ENCODE measurements at regions not wholly inside any gene's neighbourhood (a gene's known extent, or its start where the extent isn't known, plus 50 kb on each side); places are given as distances from the start of the nearest gene placed in this dataset.

DNA sequence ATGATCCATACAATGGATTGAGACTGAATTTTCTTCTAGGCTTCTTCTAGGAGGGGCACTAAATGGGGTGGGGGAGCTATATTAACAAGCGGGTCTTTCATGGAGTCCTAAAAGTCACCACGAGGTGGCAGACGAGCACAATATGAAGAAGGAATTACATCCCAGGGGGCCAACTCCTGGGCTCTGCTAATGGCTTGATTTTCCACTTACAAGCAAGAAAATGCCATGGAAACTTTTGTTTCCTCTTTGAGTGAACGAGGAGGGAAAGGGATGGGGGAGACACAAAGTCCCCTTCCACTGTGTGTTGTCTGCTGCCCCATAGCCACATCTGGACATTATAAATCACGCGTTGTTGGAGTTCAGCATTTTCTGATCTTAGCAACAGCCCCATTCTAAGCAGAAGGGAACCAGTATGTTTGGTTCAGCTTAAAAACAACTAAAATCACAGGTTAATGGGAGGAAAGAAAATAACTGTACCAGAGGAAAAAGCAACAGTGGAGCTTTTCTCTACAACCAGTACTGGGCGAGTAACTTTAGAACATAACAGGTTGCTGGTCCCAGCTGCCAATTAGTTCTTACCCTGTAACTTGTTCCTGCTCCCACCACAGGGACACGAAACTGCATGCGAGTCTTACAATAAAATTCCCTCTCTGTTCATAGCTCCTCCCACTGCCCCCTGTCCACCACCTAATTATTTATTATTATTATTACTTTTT lies 285.0 kb upstream of the PARD3B start:
- TF ChIP-seq, protein P1, sequence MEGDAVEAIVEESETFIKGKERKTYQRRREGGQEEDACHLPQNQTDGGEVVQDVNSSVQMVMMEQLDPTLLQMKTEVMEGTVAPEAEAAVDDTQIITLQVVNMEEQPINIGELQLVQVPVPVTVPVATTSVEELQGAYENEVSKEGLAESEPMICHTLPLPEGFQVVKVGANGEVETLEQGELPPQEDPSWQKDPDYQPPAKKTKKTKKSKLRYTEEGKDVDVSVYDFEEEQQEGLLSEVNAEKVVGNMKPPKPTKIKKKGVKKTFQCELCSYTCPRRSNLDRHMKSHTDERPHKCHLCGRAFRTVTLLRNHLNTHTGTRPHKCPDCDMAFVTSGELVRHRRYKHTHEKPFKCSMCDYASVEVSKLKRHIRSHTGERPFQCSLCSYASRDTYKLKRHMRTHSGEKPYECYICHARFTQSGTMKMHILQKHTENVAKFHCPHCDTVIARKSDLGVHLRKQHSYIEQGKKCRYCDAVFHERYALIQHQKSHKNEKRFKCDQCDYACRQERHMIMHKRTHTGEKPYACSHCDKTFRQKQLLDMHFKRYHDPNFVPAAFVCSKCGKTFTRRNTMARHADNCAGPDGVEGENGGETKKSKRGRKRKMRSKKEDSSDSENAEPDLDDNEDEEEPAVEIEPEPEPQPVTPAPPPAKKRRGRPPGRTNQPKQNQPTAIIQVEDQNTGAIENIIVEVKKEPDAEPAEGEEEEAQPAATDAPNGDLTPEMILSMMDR (IDR thresholded peaks at IDR 0.05) = peak; percentile 65
- no peak for TF ChIP-seq EZH2 (IDR thresholded peaks at IDR 0.05; ENCODE audit: borderline replicate concordance, insufficient read depth, low read depth, low read length, poor library complexity, severe bottlenecking)
- H3K4me1 ChIP-seq (ENCODE audit: control insufficient read depth in 2 of 2, insufficient read depth in 2 of 2, low read length in 2 of 2) = no peaks in the 10 kb centered on the region
- peak; percentile 42 for DNase-seq
- H3K79me2 ChIP-seq (ENCODE audit: control insufficient read depth, insufficient read depth, low read length) = no peaks in the 10 kb centered on the region
- Mint-ChIP-seq H3K27me3 (peaks cover 28% of the 10 kb centered on the region), H3K27ac (no peak overlapping the region), H3K4me3 (no peak overlapping the region), H3K9me3 (ENCODE audit: insufficient read depth) (no peaks in the 10 kb centered on the region), H3K4me1 (no peaks in the 10 kb centered on the region)
- no peak overlapping the region for H3K4me3 ChIP-seq (ENCODE audit: control extremely low read depth in 1 of 5, extremely low read depth in 1 of 5, insufficient read depth in 1 of 5, low read depth in 2 of 5, low read length in 4 of 5)
- no peaks in the 10 kb centered on the region for H3K9me3 ChIP-seq (ENCODE audit: control extremely low read depth in 1 of 3, control insufficient read depth in 2 of 3, insufficient read depth in 1 of 3, low read length in 2 of 3)
- no peak overlapping the region for H3K4me2 ChIP-seq (replicated peaks; ENCODE audit: low read depth, low read length, poor library complexity, severe bottlenecking)
- no peak overlapping the region for H3K27ac ChIP-seq (ENCODE audit: low read length in 2 of 2)
- H3K9ac ChIP-seq (ENCODE audit: low read length) = no peak overlapping the region
- H4K20me1 ChIP-seq (ENCODE audit: control insufficient read depth, insufficient read depth, low read length, poor library complexity, severe bottlenecking) = no peaks in the 10 kb centered on the region
- H3K36me3 ChIP-seq (replicated peaks in 1 of 2; ENCODE audit: control extremely low read depth in 1 of 2, control insufficient read depth in 1 of 2, extremely low read depth in 1 of 2, insufficient read depth in 2 of 2, low read length in 1 of 2) = no peaks in the 10 kb centered on the region
- 33% methylated on average over 3 of the region's 9 CpGs for WGBS (ENCODE audit: insufficient coverage)
- ChIA-PET POLR2A (no interaction called here), CTCF (interaction anchor here (0.6 to 2.5 kb wide), 13 partner anchors 8 to 1690 kb away, joined by 3 to 13 read pairs (median 4); no protein-coding TSS in a partner anchor)
- intact Hi-C loops (cut with micrococcal nuclease) = loop anchor here (2.0 kb wide), 1 partner anchor 1688 kb away; no protein-coding TSS in a partner anchor
- ATAC-seq (ENCODE audit: low read depth) = no peak
- H2AFZ ChIP-seq (ENCODE audit: insufficient read depth, low read depth, low read length, poor library complexity, severe bottlenecking) = no peak overlapping the region
- peaks cover 0 to 12% (median 0%) of the 10 kb centered on the region in 4 experiments for H3K27me3 ChIP-seq (replicated peaks in 1 of 4; ENCODE audit: control extremely low read depth in 1 of 4, control insufficient read depth in 3 of 4, insufficient read depth in 4 of 4, low read length in 3 of 4)

DNA sequence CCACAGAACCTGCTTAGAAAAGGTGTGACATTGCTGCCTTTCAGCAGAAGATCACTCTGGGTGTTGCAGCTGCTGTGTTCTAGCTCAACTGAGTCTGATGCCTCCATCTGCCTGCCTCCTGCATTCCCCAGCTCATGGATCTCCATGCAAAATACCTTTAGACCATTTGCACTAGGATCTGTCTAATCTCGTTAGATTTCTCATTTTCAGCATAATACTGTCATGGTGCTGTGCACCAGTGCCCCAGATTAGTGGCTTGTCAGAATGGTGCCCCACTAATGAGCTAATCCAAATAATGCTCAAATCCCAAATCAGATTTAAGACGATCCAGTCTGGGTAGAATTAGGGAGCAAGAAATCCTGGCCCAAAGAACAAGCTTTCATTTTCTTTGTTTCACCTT lies 284.4 kb upstream of the PARD3B start:
- Histone ChIP-seq H3K4me3 (ENCODE audit: control extremely low read depth in 1 of 5, extremely low read depth in 1 of 5, insufficient read depth in 1 of 5, low read depth in 2 of 5, low read length in 4 of 5) (no peak overlapping the region), H3K9me3 (ENCODE audit: control extremely low read depth in 1 of 3, control insufficient read depth in 2 of 3, insufficient read depth in 1 of 3, low read length in 2 of 3) (no peaks in the 10 kb centered on the region), H3K4me2 (replicated peaks; ENCODE audit: low read depth, low read length, poor library complexity, severe bottlenecking) (no peak overlapping the region), H3K27me3 (replicated peaks in 1 of 4; ENCODE audit: control extremely low read depth in 1 of 4, control insufficient read depth in 3 of 4, insufficient read depth in 4 of 4, low read length in 3 of 4) (peaks cover 0 to 12% (median 0%) of the 10 kb centered on the region in 4 experiments), H4K20me1 (ENCODE audit: control insufficient read depth, insufficient read depth, low read length, poor library complexity, severe bottlenecking) (no peaks in the 10 kb centered on the region), H3K79me2 (ENCODE audit: control insufficient read depth, insufficient read depth, low read length) (no peaks in the 10 kb centered on the region), H3K27ac (ENCODE audit: low read length in 2 of 2) (no peak overlapping the region), H3K36me3 (replicated peaks in 1 of 2; ENCODE audit: control extremely low read depth in 1 of 2, control insufficient read depth in 1 of 2, extremely low read depth in 1 of 2, insufficient read depth in 2 of 2, low read length in 1 of 2) (no peaks in the 10 kb centered on the region), H2AFZ (ENCODE audit: insufficient read depth, low read depth, low read length, poor library complexity, severe bottlenecking) (no peak overlapping the region), H3K4me1 (ENCODE audit: control insufficient read depth in 2 of 2, insufficient read depth in 2 of 2, low read length in 2 of 2) (no peaks in the 10 kb centered on the region), H3K9ac (ENCODE audit: low read length) (no peak overlapping the region)
- ATAC-seq (ENCODE audit: low read depth) = no peak
- intact Hi-C loops (cut with micrococcal nuclease) = loop anchor here (2.0 kb wide), 1 partner anchor 1688 kb away; no protein-coding TSS in a partner anchor
- Mint-ChIP-seq H3K27me3 (peaks cover 29% of the 10 kb centered on the region), H3K27ac (no peak overlapping the region), H3K4me1 (no peaks in the 10 kb centered on the region), H3K9me3 (ENCODE audit: insufficient read depth) (no peaks in the 10 kb centered on the region), H3K4me3 (no peak overlapping the region)
- ChIA-PET CTCF (interaction anchor here (0.7 to 2.5 kb wide), 10 partner anchors 13 to 1690 kb away, joined by 3 to 13 read pairs (median 4); no protein-coding TSS in a partner anchor), POLR2A (no interaction called here)
- no peak for DNase-seq
- TF ChIP-seq, protein P1 (IDR thresholded peaks at IDR 0.05) = no peak
- no peak for TF ChIP-seq EZH2 (IDR thresholded peaks at IDR 0.05; ENCODE audit: borderline replicate concordance, insufficient read depth, low read depth, low read length, poor library complexity, severe bottlenecking)
- 62% methylated on average over 1 of the region's 2 CpGs for WGBS (ENCODE audit: insufficient coverage)
